OCI-LY3 (cell line): ENCODE measurements at regions not wholly inside any gene's neighbourhood (a gene's known extent, or its start where the extent isn't known, plus 50 kb on each side); places are given as distances from the start of the nearest gene placed in this dataset.

ENCODE experiments used
- H2AFZ ChIP-seq: fragments of 200-600, 300-600 bp; shearing (Covaris generic); 2 replicates; pipeline ENCODE4 v1.6.0; 2014; ENCODE audit warnings: antibody characterized with exemption, low read depth, low read length
- H3K27ac ChIP-seq: fragments of 200-600, 300-600 bp; sonication (generic); 2 replicates; pipeline ENCODE4 v1.5.1; 2014; ENCODE audit warnings: mild to moderate bottlenecking, low read length, moderate library complexity, mixed read lengths
- H3K27me3 ChIP-seq: fragments of 200-600, 300-600 bp; sonication (generic); 2 replicates; pipeline ENCODE4 v1.6.1; 2014; ENCODE audit warnings: low read depth, low read length, mixed read lengths
- H3K36me3 ChIP-seq: fragments of 200-600, 300-600 bp; sonication (generic); replicated peaks from 2 replicates; pipeline ENCODE3; 2014; ENCODE audit warnings: low read depth, low read length, mixed read lengths
- H3K4me1 ChIP-seq: fragments of 300-600, 200-600 bp; sonication (generic); 2 replicates; pipeline ENCODE4 v1.6.1; 2014; ENCODE audit warnings: low read length, mixed read lengths
- H3K4me2 ChIP-seq: fragments of 200-600, 300-600 bp; sonication (generic); 2 replicates; pipeline ENCODE4 v1.6.1; 2014; ENCODE audit warnings: low read length, mixed read lengths
- H3K4me3 ChIP-seq: fragments of 300-600, 200-600 bp; sonication (generic); 2 replicates; pipeline ENCODE4 v1.5.1; 2014; ENCODE audit warnings: antibody characterized with exemption, mild to moderate bottlenecking, low read length, moderate library complexity
- H3K79me2 ChIP-seq: fragments of 300-600, 200-600 bp; shearing (Covaris generic); 2 replicates; pipeline ENCODE4 v1.6.1; 2014; ENCODE audit warnings: mild to moderate bottlenecking, low read length, mixed read lengths
- H3K9ac ChIP-seq: fragments of 300-600, 200-600 bp; shearing (Covaris generic); 2 replicates; pipeline ENCODE4 v1.6.0; 2014; ENCODE audit warnings: mild to moderate bottlenecking, low read length, moderate library complexity
- H3K9me3 ChIP-seq: fragments of 200-600, 300-600 bp; shearing (Covaris generic); 2 replicates; pipeline ENCODE4 v1.6.1; 2014; ENCODE audit warnings: low read length, mixed read lengths; ENCODE audit not compliant: insufficient read depth
- H4K20me1 ChIP-seq: fragments of 200-600, 300-600 bp; sonication (generic); 2 replicates; pipeline ENCODE4 v1.6.1; 2016; ENCODE audit warnings: low read length, mixed read lengths; ENCODE audit not compliant: insufficient read depth
- CTCF ChIP-seq: fragments of 200-600, 300-600 bp; sonication (generic); IDR thresholded peaks from 2 replicates; pipeline ENCODE4 v1.5.1; 2014; ENCODE audit warnings: antibody characterized with exemption, low read length, low read depth
- EZH2phosphoT487 ChIP-seq: fragments of 200-600 bp; shearing (Covaris generic); IDR thresholded peaks from 2 replicates; pipeline ENCODE4 v1.6.1; 2018; ENCODE audit warnings: antibody characterized with exemption, mixed run types, low read depth

- H3K9ac ChIP-seq, result no peak overlapping the region
- TF ChIP-seq CTCF (no peak), EZH2phosphoT487 (peak; percentile 17; the same call in 1 of the 2 replicates)
Observed at GRCh38 chr6:45737331-45738056, 278.2 kb downstream of the CLIC5 start.

GRCh38 chr6:45736134-45736533 lies 279.5 kb downstream of the CLIC5 start:
- H4K20me1 ChIP-seq, result peaks cover 31% of the 10 kb centered on the region
- H3K36me3 ChIP-seq, result no peaks in the 10 kb centered on the region
- TF ChIP-seq CTCF (no peak), EZH2phosphoT487 (no peak)
- H3K79me2 ChIP-seq, result no peaks in the 10 kb centered on the region
- H3K4me1 ChIP-seq, result peaks cover 20% of the 10 kb centered on the region
- H3K4me3 ChIP-seq, result no peak overlapping the region
- H3K9ac ChIP-seq, result no peak overlapping the region
- no peak overlapping the region for H3K4me2 ChIP-seq
- H3K9me3 ChIP-seq, result no peaks in the 10 kb centered on the region
- H3K27ac ChIP-seq, result no peak overlapping the region
- H2AFZ ChIP-seq, result no peak overlapping the region
- H3K27me3 ChIP-seq, result peaks cover 87% of the 10 kb centered on the region

More at GRCh38 chr6:45737331-45738056, 278.2 kb downstream of the CLIC5 start:
- H3K27ac ChIP-seq, result no peak overlapping the region
- peak overlapping the region; percentile 46 for H3K4me3 ChIP-seq
- H3K36me3 ChIP-seq, result no peaks in the 10 kb centered on the region
- peaks cover 31% of the 10 kb centered on the region for H3K4me1 ChIP-seq
- H3K27me3 ChIP-seq, result peaks cover 80% of the 10 kb centered on the region
- no peak overlapping the region for H2AFZ ChIP-seq
- H3K9me3 ChIP-seq, result no peaks in the 10 kb centered on the region
- no peaks in the 10 kb centered on the region for H3K79me2 ChIP-seq
- H4K20me1 ChIP-seq, result peaks cover 31% of the 10 kb centered on the region
- H3K4me2 ChIP-seq, result peak overlapping the region; percentile 79

- H3K79me2 ChIP-seq, result no peaks in the 10 kb centered on the region
- no peak overlapping the region for H3K9ac ChIP-seq
- H2AFZ ChIP-seq, result no peak overlapping the region
- no peak overlapping the region for H3K4me3 ChIP-seq
- no peak overlapping the region for H3K4me2 ChIP-seq
- H3K36me3 ChIP-seq, result no peaks in the 10 kb centered on the region
- no peaks in the 10 kb centered on the region for H3K9me3 ChIP-seq
- no peak overlapping the region for H3K27ac ChIP-seq
- no peak for TF ChIP-seq EZH2phosphoT487
- TF ChIP-seq CTCF, result no peak
- H3K27me3 ChIP-seq, result peaks cover 91% of the 10 kb centered on the region
- H4K20me1 ChIP-seq, result peaks cover 27% of the 10 kb centered on the region; the same call in 1 of the 2 replicates
- peaks cover 12% of the 10 kb centered on the region for H3K4me1 ChIP-seq
Observed at GRCh38 chr6:45732731-45733130, 282.9 kb downstream of the CLIC5 start.

GRCh38 chr6:45730232-45730631 lies 285.4 kb downstream of the CLIC5 start:
- Histone ChIP-seq H3K4me1 (no peaks in the 10 kb centered on the region), H3K4me2 (no peak overlapping the region), H3K4me3 (no peak overlapping the region), H3K79me2 (no peaks in the 10 kb centered on the region), H3K9ac (no peak overlapping the region), H3K36me3 (no peaks in the 10 kb centered on the region), H2AFZ (no peak overlapping the region), H3K9me3 (no peaks in the 10 kb centered on the region), H3K27me3 (peaks cover 85% of the 10 kb centered on the region), H4K20me1 (0 out of 2 replicates have a peak, but pooled peaks cover 6% of the 10 kb centered on the region), H3K27ac (no peak overlapping the region)
- TF ChIP-seq EZH2phosphoT487, result no peak
- TF ChIP-seq CTCF, result no peak
